NCI-H2107 treated with DMSO at 0.1 percent for 48 hours (cell line): ENCODE measurements at regions not wholly inside any gene's neighbourhood (a gene's known extent, or its start where the extent isn't known, plus 50 kb on each side); places are given as distances from the start of the nearest gene placed in this dataset.
A peak's percentile ranks its signal among the peaks of the same experiment; 100 is the strongest.
"Not testable (repeated sequence)": the region's sequence is repeated elsewhere in the genome, so short reads cannot be mapped to it uniquely, and the experiment has no call there.

Experiments used
- DNase-seq: peaks from one replicate; lab custom pipeline; 2025; ENCODE audit not compliant: unreplicated experiment; lab: John Stamatoyannopoulos, UW

DNA sequence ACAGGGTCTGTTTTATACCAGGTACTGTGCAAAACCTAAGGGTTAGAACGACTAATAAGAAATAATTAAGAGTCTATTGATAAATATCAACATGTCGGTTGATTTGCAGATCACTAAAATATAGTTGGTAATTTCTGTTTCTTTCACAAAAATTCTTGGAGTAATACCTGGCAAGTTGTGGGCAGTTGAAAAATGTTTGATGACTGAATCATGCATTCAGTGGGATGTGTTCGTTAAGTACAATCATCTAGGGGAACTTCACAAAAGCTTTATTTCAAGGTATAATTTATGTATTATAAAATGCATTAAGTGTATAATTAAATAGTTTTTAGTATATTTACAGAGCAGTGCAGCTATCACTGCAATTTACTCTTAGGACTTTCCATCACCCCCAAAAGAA is 120.0 kb downstream of the KCNA5 start:
- no peak for DNase-seq

DNA sequence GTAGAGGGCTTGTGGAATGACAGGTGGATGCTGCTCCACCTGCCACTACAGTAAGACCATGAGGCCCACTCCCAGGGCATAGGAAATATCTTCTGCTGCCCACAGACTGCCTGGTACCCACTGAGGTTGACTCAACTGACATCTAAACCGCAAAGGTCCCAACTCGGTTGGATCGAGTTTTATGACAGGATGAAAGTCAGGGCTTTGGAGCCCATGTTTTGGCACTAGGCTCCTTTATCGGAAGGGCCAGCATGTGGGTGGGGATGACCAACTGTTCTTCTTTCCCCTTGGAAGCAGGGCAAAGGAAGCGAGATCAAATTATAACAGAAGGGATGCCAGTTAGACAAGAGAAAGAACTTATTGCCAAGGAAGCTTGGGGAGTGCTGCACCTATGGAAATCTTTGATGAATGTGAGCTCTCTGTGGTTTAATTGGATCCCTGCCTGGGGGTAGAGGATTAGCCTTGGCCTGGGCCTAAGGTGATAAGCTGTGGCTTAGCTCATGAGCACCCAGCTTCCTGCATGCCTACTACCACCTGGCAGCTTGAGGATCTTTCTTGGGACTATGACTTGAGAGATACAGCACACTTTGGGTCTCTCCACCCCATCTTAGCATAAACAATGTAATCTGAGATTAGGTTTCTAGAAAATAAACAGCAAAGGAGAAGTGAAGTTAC is 121.8 kb downstream of the KCNA5 start:
- no peak for DNase-seq

DNA sequence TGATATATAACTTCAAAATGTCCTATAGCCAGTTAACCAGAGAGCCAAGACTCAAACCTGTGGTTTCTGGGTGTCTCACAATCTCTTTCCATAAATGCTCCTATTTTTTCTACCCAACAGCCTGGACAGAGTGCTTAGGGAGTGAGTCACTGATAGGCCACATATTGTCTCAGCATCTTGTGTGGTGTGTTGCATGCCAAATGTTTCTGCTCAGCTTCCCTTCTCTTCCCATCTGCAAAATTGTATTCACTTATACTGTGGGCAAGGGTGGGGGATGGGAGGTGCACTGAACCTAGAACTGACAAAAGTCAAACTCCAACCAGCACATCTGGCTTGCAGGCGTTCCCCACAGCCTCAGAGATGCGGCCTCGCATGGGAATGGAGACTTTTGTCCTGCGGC is 123.3 kb downstream of the KCNA5 start:
- no peak for DNase-seq

DNA sequence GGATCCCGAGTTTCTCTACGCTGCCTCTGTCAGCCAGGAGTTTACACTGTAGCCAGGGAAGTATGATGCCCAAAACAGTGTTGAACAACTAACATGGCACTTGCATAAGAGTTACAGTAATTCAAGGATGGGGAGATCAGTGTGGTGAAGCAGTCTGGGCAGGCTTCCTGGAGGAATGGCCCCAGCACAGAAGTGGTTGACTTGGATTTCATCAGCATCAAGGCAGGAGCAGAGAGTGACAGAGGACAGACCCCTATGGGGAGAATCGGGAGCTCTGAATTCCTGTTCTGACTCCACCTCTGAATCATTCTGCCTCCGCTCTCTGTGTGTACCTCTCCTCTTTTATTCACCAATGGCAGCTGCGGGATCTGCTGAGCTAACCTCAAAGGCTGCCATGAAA is 124.5 kb downstream of the KCNA5 start:
- DNase-seq, result no peak

DNA sequence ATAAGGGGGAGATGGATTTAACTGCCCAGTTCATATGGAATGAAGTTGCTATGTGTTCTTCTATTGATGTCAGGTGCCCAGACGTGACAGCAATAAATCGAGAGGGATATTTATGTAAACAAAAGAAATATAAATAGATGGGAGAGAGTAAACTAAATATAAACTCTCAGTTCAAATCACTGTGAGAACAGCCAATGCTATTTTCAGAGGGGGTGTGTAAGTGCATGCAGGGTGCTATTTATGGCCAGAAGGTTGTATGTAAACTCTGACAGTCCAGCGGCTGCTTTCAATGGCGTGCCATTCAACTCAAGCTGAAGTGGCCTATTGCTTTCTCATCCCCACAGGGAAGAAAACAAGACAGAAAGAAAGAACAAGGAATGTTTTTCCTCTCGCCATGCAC is 127.2 kb downstream of the KCNA5 start:
- no peak for DNase-seq

DNA sequence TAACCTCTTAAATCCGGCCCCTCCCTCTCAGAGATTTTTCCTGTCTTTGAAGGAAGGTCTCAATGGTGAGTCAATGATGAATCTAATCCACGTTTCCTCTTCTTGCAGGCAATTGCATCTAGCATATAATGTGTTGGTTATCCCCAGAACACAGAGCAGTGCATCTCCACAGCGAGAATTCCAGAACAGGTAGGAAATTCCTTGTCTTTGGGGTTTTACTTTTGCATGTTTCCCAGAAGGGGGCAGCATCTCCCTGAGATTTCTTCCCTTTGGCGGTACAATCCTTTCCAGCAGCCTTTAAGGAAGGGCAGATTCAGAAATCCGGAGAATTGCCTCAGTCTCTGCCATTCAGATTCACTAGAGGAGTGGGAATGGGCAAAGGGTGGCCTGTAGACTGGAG is 128.0 kb downstream of the KCNA5 start:
- DNase-seq, result peak; percentile 62

DNA sequence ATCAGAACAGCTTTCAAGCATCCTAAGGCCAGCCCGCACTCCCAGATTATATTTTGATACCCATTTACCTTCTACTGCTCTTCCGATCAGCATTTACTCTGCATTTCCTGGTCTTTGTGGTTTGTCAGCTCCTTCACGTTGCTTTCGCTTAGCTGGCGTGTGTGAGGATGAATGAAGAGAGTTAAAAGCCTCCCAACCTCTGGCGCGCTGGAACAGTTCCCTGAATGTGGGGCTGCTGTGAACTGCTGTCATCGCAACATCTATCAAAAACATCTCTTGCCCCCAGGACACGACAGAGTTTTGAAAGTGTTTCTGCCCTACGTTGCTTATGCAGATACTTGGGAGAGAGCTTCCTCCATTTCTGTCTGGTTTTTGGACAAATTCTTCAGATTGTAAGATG is 129.2 kb downstream of the KCNA5 start:
- peak; percentile 34 for DNase-seq

DNA sequence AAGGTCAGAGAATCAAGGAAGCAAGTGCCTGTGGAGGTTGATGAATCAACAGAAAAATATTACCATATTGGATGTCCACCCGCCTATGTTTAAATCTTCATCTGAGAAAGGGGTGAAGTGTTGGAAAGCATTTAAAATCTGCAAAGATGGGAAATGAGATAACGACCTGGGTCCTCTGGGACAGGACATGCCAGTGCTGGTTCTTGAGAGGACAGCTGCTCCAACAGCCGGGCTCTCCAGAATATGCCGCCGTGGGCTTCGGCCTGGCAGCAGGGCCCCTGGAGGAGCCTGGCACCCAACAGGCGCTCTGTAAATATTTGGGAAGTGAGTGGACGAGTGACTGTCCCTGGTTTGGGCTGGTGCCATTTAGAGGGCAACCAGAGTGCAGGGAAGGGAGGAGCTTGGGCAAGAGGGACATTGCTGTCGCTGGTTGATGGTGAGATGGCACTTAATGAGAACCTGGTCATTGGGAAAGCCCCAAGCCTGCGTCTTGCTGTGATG is 129.9 kb downstream of the KCNA5 start:
- DNase-seq, result no peak

DNA sequence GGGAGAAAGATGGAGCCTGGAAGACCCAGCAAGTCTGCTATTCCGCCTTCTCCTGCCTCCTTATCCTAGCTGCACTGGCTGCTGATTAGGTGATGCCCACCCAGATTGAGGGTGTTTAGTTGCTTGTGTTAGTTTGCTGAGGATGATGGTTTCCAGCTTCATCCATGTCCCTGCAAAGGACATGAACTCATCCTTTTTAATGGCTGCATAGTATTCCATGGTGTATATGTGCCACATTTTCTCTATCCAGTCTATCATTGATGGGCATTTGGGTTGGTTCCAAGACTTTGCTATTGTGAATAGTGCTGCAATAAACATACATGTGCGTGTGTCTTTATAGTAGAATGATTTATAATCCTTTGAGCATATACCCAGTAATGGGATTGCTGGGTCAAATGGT is 131.7 kb downstream of the KCNA5 start:
- not testable (repeated sequence) for DNase-seq

DNA sequence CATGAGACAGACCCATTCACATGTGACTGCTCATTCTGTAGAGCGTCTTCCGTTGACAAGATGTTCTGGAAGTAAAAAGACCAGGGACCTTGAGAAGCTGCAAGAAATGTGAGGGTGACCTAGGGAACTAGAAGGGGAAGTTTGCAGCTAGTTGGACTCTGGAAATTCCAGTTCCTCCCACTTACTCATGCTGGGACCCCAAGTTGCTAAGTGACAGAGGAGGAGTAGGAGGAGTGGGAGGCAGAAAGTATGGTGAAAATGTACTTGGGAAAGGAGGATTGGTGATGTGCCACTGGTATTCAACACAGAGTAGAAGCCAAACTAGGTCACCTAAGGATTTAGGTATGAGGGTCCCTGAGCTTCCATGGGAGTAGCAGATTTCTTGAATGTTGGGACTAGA is 132.4 kb downstream of the KCNA5 start:
- no peak for DNase-seq

DNA sequence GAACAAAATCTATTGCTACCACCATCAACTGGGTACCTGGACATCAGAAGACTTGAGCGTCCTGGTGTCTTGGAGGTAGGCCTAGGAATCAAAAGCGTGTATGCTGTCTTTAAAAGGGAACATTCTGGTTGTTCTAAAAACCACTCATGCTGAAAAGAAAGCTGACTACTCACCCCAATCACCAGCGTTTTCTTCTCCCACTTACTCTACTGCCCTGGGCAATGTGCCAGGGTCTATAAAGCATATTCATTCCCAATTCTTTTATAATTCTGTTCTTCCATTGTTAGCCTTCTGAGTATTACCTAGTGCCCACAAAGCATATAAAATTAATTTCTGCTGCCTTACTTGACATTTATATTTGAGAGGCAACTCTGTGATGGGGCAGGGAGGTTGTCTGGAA is 133.4 kb downstream of the KCNA5 start:
- peak; percentile 68 for DNase-seq

DNA sequence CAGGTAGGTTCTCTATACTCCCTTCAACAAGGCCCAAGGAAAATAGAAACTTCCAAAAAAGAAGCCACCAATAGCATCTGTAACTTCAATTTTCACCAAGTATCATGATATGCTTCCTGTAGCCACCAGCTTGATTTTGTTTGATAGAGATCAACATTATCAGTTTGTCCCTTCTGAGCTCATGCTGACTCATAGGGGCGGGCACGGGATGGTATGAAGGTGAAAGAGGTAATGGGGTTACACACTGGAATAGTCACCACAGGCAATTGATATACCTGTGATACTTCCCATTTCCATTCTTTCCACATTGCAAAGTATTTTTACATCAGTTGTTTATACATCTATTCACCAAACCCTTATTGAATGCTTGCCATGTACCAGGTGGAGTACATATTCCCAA is 134.1 kb downstream of the KCNA5 start:
- no peak for DNase-seq

DNA sequence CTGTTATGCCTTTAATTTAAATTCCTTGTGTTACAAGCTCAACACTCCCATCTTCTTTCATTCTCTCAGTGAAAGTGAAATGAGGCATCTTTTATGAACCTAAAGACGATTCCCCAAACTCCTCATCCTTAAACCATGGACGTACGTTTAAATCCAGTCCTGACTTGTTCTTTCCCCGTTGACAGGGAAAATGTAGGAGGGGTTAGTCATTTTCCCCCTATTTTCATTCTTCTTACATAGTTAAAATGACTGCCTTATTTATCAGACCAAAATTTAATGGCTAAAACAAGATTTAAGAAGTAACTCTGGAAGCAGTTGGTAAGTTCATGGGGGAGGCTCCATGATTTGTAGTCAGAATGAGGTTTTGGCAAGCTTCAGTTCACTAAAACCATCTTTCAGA is 134.9 kb downstream of the KCNA5 start:
- DNase-seq, result no peak

DNA sequence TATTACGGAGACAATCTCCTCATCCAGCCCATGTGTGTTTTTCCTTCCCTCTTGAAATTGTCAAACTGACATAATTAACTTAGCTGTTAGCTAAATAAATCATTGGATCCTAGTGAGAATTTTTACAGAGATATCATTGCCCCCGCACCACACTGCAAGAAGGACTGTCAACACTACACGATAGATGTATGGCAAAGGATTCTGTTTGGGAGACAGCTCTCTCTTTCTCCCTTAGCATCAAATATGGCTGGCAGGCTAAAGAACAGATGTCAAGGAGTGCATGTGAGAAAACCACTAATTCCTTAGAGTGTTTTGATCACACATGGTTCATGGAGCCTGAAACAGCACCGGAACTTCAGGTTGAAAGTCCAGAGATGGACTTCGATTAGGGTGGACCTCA is 136.8 kb downstream of the KCNA5 start:
- no peak for DNase-seq

DNA sequence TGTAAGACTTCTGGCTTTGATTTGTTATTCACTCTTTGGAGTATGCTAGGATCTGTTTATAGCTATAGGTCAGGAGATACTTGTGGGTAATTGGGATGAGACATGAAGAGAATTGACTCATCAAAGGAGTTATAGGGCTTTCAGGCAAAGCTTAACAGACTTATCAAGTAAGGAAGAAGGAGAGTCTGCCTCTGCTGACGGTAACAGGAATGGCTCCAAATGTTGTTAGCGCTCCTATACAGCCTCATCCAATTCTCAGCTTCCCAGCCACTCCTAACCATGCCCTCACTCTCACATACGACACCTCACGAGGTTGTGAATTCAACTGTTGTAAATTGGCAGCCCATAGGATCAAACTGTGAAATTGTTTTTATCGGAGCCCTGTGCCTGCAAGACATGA is 140.5 kb downstream of the KCNA5 start:
- no peak for DNase-seq

DNA sequence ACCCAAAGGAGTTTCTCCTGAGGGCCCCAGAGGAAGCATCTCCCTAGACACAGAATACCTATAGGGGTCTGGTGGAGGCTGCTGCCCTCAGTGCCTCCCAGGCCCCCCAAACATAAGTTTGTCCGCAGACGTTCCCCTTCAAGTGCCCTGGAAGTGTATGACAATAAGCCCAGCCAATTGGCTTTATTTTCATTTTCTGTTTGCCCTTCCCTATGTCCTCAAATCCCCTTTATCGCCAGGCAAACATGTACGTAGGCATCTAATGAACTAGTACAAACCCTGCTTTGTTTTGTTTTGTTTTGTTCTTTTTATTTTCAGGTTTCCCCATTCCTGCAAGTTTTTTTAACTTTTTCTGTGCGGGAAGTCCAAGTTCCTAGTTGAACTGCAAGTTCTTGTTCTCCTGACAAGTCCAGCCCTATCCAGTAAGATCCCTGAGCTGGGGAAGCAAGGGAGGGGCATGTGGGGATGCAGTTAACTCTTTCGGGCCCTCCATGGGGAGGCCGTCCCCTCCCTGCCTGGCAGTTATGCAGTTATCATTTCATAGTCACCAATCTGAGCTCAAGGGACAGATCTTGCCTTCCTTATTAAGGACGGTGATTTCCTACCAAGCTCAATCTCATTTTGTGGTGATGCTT is 141.9 kb downstream of the KCNA5 start:
- DNase-seq, result no peak

DNA sequence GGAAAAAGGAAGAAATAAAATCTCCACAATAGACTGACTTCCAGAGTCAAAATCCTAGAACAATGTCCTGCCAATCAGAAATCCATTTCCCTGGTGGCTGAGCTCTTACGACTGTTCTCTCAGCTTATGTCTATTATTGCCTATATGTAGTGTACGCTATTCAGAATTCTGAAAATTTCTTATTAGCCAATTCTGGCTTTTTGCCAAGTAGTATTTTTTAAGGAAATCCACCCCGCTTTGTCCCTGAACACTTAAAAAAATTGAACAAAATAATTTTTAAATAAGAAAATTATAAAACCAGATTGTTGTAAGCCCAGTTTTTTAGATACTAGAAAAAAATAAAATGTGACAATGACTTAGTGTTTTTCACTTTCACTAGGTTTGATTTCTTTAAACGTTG is 143.0 kb downstream of the KCNA5 start:
- DNase-seq, result no peak

DNA sequence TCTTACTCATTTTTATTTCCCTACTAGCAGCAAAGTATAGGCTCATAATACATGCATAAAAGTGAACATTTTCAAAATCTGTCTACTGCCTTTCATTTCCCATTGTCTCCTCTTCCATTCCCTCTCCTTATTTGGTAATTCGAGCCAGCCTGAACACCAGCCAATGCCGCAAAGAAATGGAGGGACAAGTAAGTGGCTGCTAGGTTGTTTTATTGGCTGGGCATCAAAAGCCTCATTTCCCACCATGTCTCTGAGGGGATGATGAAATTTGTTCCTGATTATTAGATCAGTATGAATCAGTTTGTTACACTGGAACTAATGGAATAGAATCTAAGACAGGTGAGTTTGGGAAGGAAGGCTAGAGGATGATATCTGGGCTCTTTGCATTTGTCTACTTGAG is 143.5 kb downstream of the KCNA5 start:
- DNase-seq, result peak; percentile 96

DNA sequence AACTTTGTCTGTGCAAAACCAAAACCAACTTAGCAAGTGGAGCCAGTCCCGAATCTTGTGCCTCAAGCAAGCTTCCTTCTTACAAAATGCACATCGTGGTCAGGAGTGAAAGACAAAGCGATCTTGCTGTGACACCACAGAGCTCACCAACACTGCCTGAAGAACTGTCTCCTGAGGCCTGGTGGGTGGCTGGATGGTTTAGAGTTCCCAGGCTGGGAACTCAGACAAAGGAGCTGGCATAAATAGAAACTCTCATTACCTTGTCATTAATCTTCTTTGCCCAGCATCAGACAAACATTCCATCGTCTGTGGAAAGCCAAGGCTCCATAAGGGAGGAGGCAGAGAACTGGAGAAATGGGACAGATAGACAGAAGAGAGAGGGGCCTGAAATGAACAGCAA is 144.8 kb downstream of the KCNA5 start:
- peak; percentile 28 for DNase-seq

DNA sequence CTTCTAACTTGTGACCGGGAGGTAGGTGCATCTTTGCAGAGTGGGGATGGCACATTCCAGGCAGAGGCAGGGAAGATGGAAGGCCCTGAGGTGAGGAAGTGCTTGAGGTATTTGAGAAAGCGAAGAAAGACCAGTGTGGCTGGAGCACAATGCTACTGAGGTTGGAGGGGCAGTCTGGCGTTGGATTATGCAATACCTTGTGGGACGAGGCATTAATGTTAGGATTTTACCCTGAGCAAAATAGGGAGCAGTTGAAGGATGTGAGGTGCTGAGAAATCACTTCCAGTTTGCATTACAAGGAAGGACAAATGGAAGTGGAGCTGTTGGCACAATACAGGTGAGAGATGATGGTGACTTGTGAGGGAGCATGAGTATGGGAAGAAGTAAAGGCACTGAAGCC is 145.5 kb downstream of the KCNA5 start:
- DNase-seq, result no peak

DNA sequence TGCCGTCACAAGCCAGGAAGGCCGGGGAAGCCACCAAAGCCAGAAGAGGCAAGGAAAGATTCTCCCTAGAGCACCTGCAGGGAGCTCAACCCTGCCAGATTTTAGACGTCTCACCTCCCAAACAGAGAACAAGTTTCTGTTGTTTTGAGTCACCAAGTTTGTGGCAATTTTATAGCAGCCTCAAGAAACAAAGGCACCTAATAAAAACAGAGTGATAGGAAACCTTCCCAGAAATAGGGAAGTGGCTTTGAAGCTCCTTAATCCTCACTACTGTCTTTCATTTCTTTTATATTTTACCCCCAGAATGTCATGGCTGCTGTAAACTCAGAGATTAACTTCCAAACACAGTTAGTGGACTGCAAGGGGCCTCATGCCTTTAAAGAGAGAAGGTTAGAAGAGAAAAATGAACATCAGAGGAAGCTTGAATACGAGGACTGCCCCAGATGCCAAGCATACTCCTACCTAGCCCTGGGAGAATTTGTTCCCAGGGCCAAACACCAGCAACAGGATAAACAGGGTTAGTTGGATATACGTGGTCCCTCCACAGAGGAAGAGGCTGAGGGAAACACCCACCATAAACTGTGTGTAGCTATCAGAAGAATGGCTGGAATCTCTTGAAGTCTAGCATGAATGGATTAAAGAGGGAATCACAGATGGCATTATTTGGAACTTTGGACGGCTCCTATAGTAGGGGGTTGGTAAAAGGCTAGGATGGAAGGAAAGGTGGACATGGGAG is 148.3 kb downstream of the KCNA5 start:
- DNase-seq, result no peak

DNA sequence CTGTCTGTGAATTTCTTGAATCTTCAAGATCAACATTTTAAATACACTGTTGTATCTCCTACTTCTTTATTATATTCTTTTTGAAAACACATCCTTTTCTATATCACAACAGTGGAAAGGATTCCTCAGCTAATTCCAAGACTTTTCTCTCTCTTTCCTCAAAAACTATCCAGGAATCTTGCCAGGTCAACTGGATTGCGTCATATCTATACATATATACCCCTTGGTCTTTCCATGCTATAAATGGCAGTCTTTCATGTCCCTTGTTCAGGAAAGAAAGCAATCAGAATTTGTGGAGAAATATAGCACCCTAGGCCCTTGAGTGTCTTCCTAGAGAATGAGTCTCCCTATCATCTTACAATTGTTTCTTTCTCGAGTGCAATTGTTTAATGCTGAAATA is 149.0 kb downstream of the KCNA5 start:
- DNase-seq, result no peak
